ENCODE measurements at regions not wholly inside any gene's neighbourhood (a gene's known extent, or its start where the extent isn't known, plus 50 kb on each side); places are given as distances from the start of the nearest gene placed in this dataset.

DNA sequence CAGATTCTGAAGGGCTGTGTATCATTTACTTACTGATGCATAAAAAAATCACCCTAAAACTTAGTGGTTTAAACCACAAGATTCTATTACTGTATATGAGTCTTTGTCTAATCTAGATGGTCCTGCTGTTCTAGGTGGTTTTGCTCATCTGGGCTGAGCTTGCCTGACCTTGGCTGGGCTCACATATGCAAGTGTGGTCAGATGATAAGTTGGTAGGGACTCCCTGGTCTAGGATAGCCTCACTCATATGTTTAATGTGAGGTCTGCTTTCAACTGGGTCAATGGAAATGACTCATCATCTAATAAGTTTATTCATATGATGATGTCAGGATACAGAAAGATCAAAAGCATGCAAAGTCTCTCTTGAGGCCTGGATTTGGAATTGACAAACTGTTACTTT is 887.8 kb downstream of the TRHDE start:
- TF ChIP-seq USF2 (IDR thresholded peaks at IDR 0.05): no peak
- no peak for TF ChIP-seq POLR2A (IDR thresholded peaks at IDR 0.05; ENCODE audit: low read length)
- TF ChIP-seq, protein P1, sequence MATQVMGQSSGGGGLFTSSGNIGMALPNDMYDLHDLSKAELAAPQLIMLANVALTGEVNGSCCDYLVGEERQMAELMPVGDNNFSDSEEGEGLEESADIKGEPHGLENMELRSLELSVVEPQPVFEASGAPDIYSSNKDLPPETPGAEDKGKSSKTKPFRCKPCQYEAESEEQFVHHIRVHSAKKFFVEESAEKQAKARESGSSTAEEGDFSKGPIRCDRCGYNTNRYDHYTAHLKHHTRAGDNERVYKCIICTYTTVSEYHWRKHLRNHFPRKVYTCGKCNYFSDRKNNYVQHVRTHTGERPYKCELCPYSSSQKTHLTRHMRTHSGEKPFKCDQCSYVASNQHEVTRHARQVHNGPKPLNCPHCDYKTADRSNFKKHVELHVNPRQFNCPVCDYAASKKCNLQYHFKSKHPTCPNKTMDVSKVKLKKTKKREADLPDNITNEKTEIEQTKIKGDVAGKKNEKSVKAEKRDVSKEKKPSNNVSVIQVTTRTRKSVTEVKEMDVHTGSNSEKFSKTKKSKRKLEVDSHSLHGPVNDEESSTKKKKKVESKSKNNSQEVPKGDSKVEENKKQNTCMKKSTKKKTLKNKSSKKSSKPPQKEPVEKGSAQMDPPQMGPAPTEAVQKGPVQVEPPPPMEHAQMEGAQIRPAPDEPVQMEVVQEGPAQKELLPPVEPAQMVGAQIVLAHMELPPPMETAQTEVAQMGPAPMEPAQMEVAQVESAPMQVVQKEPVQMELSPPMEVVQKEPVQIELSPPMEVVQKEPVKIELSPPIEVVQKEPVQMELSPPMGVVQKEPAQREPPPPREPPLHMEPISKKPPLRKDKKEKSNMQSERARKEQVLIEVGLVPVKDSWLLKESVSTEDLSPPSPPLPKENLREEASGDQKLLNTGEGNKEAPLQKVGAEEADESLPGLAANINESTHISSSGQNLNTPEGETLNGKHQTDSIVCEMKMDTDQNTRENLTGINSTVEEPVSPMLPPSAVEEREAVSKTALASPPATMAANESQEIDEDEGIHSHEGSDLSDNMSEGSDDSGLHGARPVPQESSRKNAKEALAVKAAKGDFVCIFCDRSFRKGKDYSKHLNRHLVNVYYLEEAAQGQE (IDR thresholded peaks at IDR 0.05): no peak
- TF ChIP-seq, protein P2, sequence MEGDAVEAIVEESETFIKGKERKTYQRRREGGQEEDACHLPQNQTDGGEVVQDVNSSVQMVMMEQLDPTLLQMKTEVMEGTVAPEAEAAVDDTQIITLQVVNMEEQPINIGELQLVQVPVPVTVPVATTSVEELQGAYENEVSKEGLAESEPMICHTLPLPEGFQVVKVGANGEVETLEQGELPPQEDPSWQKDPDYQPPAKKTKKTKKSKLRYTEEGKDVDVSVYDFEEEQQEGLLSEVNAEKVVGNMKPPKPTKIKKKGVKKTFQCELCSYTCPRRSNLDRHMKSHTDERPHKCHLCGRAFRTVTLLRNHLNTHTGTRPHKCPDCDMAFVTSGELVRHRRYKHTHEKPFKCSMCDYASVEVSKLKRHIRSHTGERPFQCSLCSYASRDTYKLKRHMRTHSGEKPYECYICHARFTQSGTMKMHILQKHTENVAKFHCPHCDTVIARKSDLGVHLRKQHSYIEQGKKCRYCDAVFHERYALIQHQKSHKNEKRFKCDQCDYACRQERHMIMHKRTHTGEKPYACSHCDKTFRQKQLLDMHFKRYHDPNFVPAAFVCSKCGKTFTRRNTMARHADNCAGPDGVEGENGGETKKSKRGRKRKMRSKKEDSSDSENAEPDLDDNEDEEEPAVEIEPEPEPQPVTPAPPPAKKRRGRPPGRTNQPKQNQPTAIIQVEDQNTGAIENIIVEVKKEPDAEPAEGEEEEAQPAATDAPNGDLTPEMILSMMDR (IDR thresholded peaks at IDR 0.05): no peak
- TF ChIP-seq, protein P3, sequence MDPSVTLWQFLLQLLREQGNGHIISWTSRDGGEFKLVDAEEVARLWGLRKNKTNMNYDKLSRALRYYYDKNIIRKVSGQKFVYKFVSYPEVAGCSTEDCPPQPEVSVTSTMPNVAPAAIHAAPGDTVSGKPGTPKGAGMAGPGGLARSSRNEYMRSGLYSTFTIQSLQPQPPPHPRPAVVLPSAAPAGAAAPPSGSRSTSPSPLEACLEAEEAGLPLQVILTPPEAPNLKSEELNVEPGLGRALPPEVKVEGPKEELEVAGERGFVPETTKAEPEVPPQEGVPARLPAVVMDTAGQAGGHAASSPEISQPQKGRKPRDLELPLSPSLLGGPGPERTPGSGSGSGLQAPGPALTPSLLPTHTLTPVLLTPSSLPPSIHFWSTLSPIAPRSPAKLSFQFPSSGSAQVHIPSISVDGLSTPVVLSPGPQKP (IDR thresholded peaks at IDR 0.05; ENCODE audit: low read depth, low read length): no peak
- TF ChIP-seq, protein P4, sequence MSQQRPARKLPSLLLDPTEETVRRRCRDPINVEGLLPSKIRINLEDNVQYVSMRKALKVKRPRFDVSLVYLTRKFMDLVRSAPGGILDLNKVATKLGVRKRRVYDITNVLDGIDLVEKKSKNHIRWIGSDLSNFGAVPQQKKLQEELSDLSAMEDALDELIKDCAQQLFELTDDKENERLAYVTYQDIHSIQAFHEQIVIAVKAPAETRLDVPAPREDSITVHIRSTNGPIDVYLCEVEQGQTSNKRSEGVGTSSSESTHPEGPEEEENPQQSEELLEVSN (IDR thresholded peaks at IDR 0.05; ENCODE audit: borderline replicate concordance, low read depth): no peak
- no peak for TF ChIP-seq JUN (IDR thresholded peaks at IDR 0.05)
- TF ChIP-seq, protein P5, sequence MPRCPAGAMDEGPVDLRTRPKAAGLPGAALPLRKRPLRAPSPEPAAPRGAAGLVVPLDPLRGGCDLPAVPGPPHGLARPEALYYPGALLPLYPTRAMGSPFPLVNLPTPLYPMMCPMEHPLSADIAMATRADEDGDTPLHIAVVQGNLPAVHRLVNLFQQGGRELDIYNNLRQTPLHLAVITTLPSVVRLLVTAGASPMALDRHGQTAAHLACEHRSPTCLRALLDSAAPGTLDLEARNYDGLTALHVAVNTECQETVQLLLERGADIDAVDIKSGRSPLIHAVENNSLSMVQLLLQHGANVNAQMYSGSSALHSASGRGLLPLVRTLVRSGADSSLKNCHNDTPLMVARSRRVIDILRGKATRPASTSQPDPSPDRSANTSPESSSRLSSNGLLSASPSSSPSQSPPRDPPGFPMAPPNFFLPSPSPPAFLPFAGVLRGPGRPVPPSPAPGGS (IDR thresholded peaks at IDR 0.05): no peak
- no peak for TF ChIP-seq RAD21 (conservative IDR thresholded peaks at IDR 0.05 in 1 of 2, IDR thresholded peaks at IDR 0.05 in 1 of 2)
- TF ChIP-seq MAFK (IDR thresholded peaks at IDR 0.05; ENCODE audit: partially characterized antibody): no peak
- TF ChIP-seq NR3C1 (IDR thresholded peaks at IDR 0.05): no peak
- TF ChIP-seq HOXB13 (CRISPR knock-in tag; IDR thresholded peaks at IDR 0.05; ENCODE audit: low read depth): no peak
- no peak for TF ChIP-seq ZFP36 (IDR thresholded peaks at IDR 0.05; ENCODE audit: borderline replicate concordance, partially characterized antibody)
- TF ChIP-seq RFX5 (IDR thresholded peaks at IDR 0.05): no peak

All from A549 (cell line).